A549 (cell line): ENCODE measurements at regions not wholly inside any gene's neighbourhood (a gene's known extent, or its start where the extent isn't known, plus 50 kb on each side); places are given as distances from the start of the nearest gene placed in this dataset.

ENCODE experiments used
- ATAC-seq, 2 experiments: fragments of 200-7000 bp in 1 of 2; fragments of >200 bp in 1 of 2; cut with Nextera tagmentation in 1 of 2; cut with Tn5 transposase in 1 of 2; 3 replicates each; pipeline versions ENCODE4 v1.8.0 to v1.9.1; 2018 to 2020; ENCODE audit warnings: mild to moderate bottlenecking in 1 of 2, moderate library complexity in 1 of 2
- CTCF ChIA-PET: fragments of 300-600 bp; sonication (Branson Sonifier 250); formaldehyde crosslinking; extraction: SDS; loops from one replicate; lab custom pipeline; 2021; ENCODE audit warnings: antibody characterized with exemption, inconsistent platforms; lab: Yijun Ruan, JAX
- POLR2A ChIA-PET: fragments of 350-600 bp; formaldehyde crosslinking; extraction: SDS; loops from one replicate; lab custom pipeline; 2021; ENCODE audit warnings: antibody characterized with exemption, inconsistent platforms; lab: Yijun Ruan, JAX
- DNase-seq, 2 experiments: peaks; one replicate each; pipeline versions ENCODE4 v3.0.0 to v3.0.0-alpha.2; 2011 to 2016; ENCODE audit warnings: low read depth in 1 of 2, low spot score in 1 of 2
- FAIRE-seq: peaks from 2 replicates; lab custom pipeline; 2011; peaks lifted over from hg19 to GRCh38; lab: Jason Lieb, UNC
- H3K27ac ChIP-seq, 2 experiments: fragments of >200 bp; sonication (Bioruptor Twin); formaldehyde crosslinking; 3 replicates each; pipeline ENCODE4 v1.5.1; 2016 to 2017
- H3K4me1 ChIP-seq: fragments of >200 bp; sonication (Bioruptor Twin); formaldehyde crosslinking; 3 replicates; pipeline ENCODE4 v1.6.1; 2016
- H3K4me2 ChIP-seq: fragments of >200 bp; sonication (Bioruptor Twin); formaldehyde crosslinking; 3 replicates; pipeline ENCODE4 v1.6.1; 2016
- H3K4me3 ChIP-seq: fragments of >200 bp; sonication (Bioruptor Twin); formaldehyde crosslinking; 3 replicates; pipeline ENCODE4 v1.5.1; 2016
- H3K9me3 ChIP-seq: fragments of >200 bp; sonication (Bioruptor Twin); formaldehyde crosslinking; 3 replicates; pipeline ENCODE4 v1.6.1; 2016
- BHLHE40 ChIP-seq: IDR thresholded peaks from 2 replicates; pipeline ENCODE4 v1.6.1; 2012; ENCODE audit warnings: low read depth, low read length, inconsistent platforms
- CBX2 ChIP-seq: fragments of 200-600 bp; sonication (generic); IDR thresholded peaks from 2 replicates; pipeline ENCODE4 v1.6.1; 2016; ENCODE audit warnings: low read depth, mild to moderate bottlenecking, borderline replicate concordance
- CHD2 ChIP-seq: fragments of 150-350 bp; IDR thresholded peaks from 2 replicates; pipeline ENCODE4 v1.6.1; 2014; ENCODE audit warnings: low read length; ENCODE audit not compliant: partially characterized antibody
- CHD4 ChIP-seq: fragments of 200-600 bp; sonication (generic); IDR thresholded peaks from 2 replicates; pipeline ENCODE4 v1.6.1; 2016; ENCODE audit warnings: antibody characterized with exemption, mild to moderate bottlenecking, borderline replicate concordance
- EHMT2 ChIP-seq: fragments of 200-600 bp; sonication (generic); IDR thresholded peaks from 2 replicates; pipeline ENCODE4 v1.6.1; 2016; ENCODE audit warnings: antibody characterized with exemption, low read depth, mild to moderate bottlenecking, moderate library complexity
- ESRRA ChIP-seq: fragments of 150-350 bp; IDR thresholded peaks from 2 replicates; pipeline ENCODE4 v1.6.1; 2014; ENCODE audit warnings: mild to moderate bottlenecking, low read length, borderline replicate concordance
- FOSL2 ChIP-seq, 2 experiments: fragments of 450-650 bp in 1 of 2; fragments of >200 bp in 1 of 2; sonication (Bioruptor Twin) in 1 of 2; formaldehyde crosslinking; IDR thresholded peaks; 2 replicates each; pipeline versions ENCODE4 v1.5.0 to v1.6.1; 2016 to 2020; ENCODE audit warnings: mild to moderate bottlenecking in 1 of 2, moderate library complexity in 1 of 2
- FOXS1 ChIP-seq: fragments of 250-450 bp; sonication (Bioruptor Pico); IDR thresholded peaks from 2 replicates; pipeline ENCODE4 v1.5.0; 2020; ENCODE audit warnings: mild to moderate bottlenecking, moderate library complexity
- HDAC2 ChIP-seq: fragments of 200-600 bp; sonication (generic); IDR thresholded peaks from 2 replicates; pipeline ENCODE4 v1.6.1; 2016
- HEYL ChIP-seq: fragments of 250-450 bp; sonication (Bioruptor Pico); IDR thresholded peaks from 2 replicates; pipeline ENCODE4 v1.8.0; 2021; ENCODE audit warnings: mild to moderate bottlenecking, moderate library complexity
- HOXB13 ChIP-seq: fragments of 250-450 bp; sonication (Bioruptor Pico); IDR thresholded peaks from 2 replicates; pipeline ENCODE4 v1.5.0; 2020; ENCODE audit warnings: low read depth, mild to moderate bottlenecking, moderate library complexity
- HOXB5 ChIP-seq: fragments of 250-450 bp; sonication (Bioruptor Pico); IDR thresholded peaks from 2 replicates; pipeline ENCODE4 v1.5.0; 2020; ENCODE audit warnings: mild to moderate bottlenecking, moderate library complexity
- JUN ChIP-seq, 2 experiments: fragments of >200 bp; sonication (Bioruptor Twin); formaldehyde crosslinking; IDR thresholded peaks; 2 replicates in 1 of 2; 3 replicates in 1 of 2; pipeline ENCODE4 v1.6.1; 2016 to 2017
- JUNB ChIP-seq: fragments of >200 bp; sonication (Bioruptor Twin); formaldehyde crosslinking; IDR thresholded peaks from 2 replicates; pipeline ENCODE4 v1.6.1; 2016
- KDM5A ChIP-seq: fragments of 200-600 bp; sonication (generic); IDR thresholded peaks from 2 replicates; pipeline ENCODE4 v1.6.1; 2016; ENCODE audit warnings: antibody characterized with exemption, mild to moderate bottlenecking
- MAFK ChIP-seq: fragments of 450-650 bp; IDR thresholded peaks from 2 replicates; pipeline ENCODE4 v1.6.1; 2014; ENCODE audit not compliant: partially characterized antibody
- MYC ChIP-seq: IDR thresholded peaks from 2 replicates; pipeline ENCODE4 v1.6.1; 2012; ENCODE audit warnings: mild to moderate bottlenecking, inconsistent platforms, low read length, improper control_type of control experiment, borderline replicate concordance
- NFE2L2 ChIP-seq: fragments of 150-350 bp; conservative IDR thresholded peaks from 2 replicates; pipeline ENCODE4 v1.6.1; 2014; ENCODE audit warnings: low read length
- NPAS2 ChIP-seq: fragments of 250-450 bp; sonication (Bioruptor Pico); IDR thresholded peaks from 2 replicates; pipeline ENCODE4 v1.8.0; 2022; ENCODE audit warnings: mild to moderate bottlenecking, moderate library complexity, borderline replicate concordance
- POLR2A ChIP-seq: IDR thresholded peaks from 2 replicates; pipeline ENCODE4 v1.6.1; 2012; ENCODE audit warnings: mild to moderate bottlenecking, low read length
- POLR2AphosphoS2 ChIP-seq: conservative IDR thresholded peaks from 2 replicates; pipeline ENCODE4 v1.6.1; 2012; ENCODE audit warnings: low read length, improper control_type of control experiment, inconsistent platforms
- RAD21 ChIP-seq, 2 experiments: fragments of >200 bp in 1 of 2; sonication (Bioruptor Twin) in 1 of 2; formaldehyde crosslinking in 1 of 2; IDR thresholded peaks in 1 of 2; conservative IDR thresholded peaks in 1 of 2; 2 replicates in 1 of 2; 3 replicates in 1 of 2; pipeline ENCODE4 v1.6.1; 2012 to 2018; ENCODE audit warnings: inconsistent platforms in 1 of 2
- RFX5 ChIP-seq: fragments of 450-650 bp; IDR thresholded peaks from 2 replicates; pipeline ENCODE4 v1.7.1; 2014; ENCODE audit warnings: antibody characterized with exemption, mild to moderate bottlenecking, moderate library complexity
- RNF2 ChIP-seq: fragments of 200-600 bp; sonication (generic); IDR thresholded peaks from 2 replicates; pipeline ENCODE4 v1.6.1; 2016; ENCODE audit warnings: low read depth, mild to moderate bottlenecking, antibody characterized with exemption, moderate library complexity, borderline replicate concordance
- SREBF2 ChIP-seq: fragments of 450-650 bp; IDR thresholded peaks from 2 replicates; pipeline ENCODE4 v1.6.1; 2014; ENCODE audit warnings: mild to moderate bottlenecking, moderate library complexity
- TFCP2L1 ChIP-seq: fragments of 250-450 bp; sonication (Bioruptor Pico); IDR thresholded peaks from 2 replicates; pipeline ENCODE4 v1.5.0; 2021; ENCODE audit warnings: mild to moderate bottlenecking
- ZC3H11A ChIP-seq: fragments of 450-650 bp; IDR thresholded peaks from 2 replicates; pipeline ENCODE4 v1.6.1; 2014; ENCODE audit warnings: antibody characterized with exemption, mild to moderate bottlenecking
- ZNF302 ChIP-seq: fragments of 250-450 bp; sonication (Bioruptor Pico); IDR thresholded peaks from 2 replicates; pipeline ENCODE4 v1.9.0; 2021; ENCODE audit warnings: inconsistent platforms, mild to moderate bottlenecking, moderate library complexity
- WGBS: methylation state at CpG from one replicate; pipeline ENCODE4 v1.1.6; 2017; ENCODE audit errors: missing lambda C conversion rate; 5-methylcytosine and 5-hydroxymethylcytosine counted together
- TF ChIP-seq, protein P1 (sequence below): fragments of 450-650 bp; IDR thresholded peaks from 2 replicates; pipeline ENCODE4 v1.6.1; 2014; ENCODE audit warnings: antibody characterized with exemption
- TF ChIP-seq, protein P2 (sequence below): fragments of >200 bp; sonication (Bioruptor Twin); formaldehyde crosslinking; IDR thresholded peaks from 3 replicates; pipeline ENCODE4 v1.5.1; 2016
- TF ChIP-seq, protein P3 (sequence below): IDR thresholded peaks from 2 replicates; pipeline ENCODE4 v1.6.1; 2012
- TF ChIP-seq, protein P4 (sequence below): fragments of 150-350 bp; IDR thresholded peaks from 2 replicates; pipeline ENCODE4 v1.6.1; 2014; ENCODE audit warnings: low read depth, mild to moderate bottlenecking, low read length

DNA sequence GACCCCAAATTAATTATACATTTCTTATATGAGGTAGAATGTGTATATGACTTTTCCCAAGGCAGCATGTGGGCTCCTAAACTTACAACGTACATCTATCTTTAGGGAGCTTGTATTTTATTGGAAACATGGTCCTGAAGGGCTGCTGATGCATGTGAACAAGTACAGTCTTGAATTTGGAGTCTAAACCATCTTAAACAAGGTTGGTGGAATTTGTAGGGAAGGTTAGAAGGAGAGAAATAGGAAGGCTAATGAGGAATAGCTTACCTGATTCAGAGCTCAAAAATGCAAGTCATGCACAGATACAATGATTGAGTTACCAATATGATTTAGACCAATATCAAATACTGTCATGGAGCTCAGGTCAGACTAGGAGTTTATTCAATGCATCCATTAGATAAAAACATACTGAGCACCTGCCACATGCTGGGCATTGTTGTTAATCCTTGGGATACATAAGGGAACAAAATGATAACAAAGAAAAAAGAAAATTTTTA is 458.6 kb upstream of the ETAA1 start:
- WGBS, result 9% methylated on average over 1 of the region's 1 CpG
- H3K4me1 ChIP-seq, result no peaks in the 10 kb centered on the region
- H3K27ac ChIP-seq, result no peak overlapping the region
- ChIA-PET CTCF (no interaction called here), POLR2A (no interaction called here)
- H3K4me3 ChIP-seq, result no peak overlapping the region
- FAIRE-seq, result no peak
- peak; percentile 93 for TF ChIP-seq NFE2L2
- peak; percentile 43 for TF ChIP-seq MAFK
- no peak for TF ChIP-seq HOXB5 (CRISPR knock-in tag)
- TF ChIP-seq, all 56 proteins: peak for 2
- Histone ChIP-seq H3K9me3 (no peaks in the 10 kb centered on the region), H3K4me2 (no peak overlapping the region)
- DNase-seq (no peak), ATAC-seq (no peak)

DNA sequence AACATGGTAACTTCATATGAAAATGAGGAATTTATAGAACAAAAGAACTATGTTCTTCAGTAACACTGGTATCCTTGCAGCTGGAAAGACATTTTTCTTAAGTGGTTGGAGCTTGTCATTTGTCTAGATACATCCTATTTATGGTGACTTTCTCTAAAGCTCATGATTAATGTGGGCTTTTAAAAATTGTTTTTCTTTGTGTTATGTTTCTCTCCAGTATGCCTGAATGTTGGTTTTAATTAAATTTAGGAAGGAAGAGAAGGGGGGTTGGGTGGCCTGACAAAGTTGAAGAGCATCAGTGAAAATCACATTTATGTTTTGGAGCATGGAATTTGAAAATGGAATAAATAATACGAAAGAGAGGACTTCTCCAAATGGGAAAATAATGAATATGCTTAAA is 457.1 kb upstream of the ETAA1 start:
- no peaks in the 10 kb centered on the region for H3K9me3 ChIP-seq
- ATAC-seq (no peak), FAIRE-seq (no peak), DNase-seq (no peak)
- CTCF ChIA-PET, result no interaction called here
- H3K4me2 ChIP-seq, result no peak overlapping the region
- no peak overlapping the region for H3K27ac ChIP-seq
- H3K4me1 ChIP-seq, result no peaks in the 10 kb centered on the region
- 7% methylated on average over 1 of the region's 1 CpG for WGBS
- no peak for TF ChIP-seq HOXB5 (CRISPR knock-in tag)
- no peak for TF ChIP-seq RNF2
- TF ChIP-seq CHD4, result no peak
- TF ChIP-seq, protein P1, sequence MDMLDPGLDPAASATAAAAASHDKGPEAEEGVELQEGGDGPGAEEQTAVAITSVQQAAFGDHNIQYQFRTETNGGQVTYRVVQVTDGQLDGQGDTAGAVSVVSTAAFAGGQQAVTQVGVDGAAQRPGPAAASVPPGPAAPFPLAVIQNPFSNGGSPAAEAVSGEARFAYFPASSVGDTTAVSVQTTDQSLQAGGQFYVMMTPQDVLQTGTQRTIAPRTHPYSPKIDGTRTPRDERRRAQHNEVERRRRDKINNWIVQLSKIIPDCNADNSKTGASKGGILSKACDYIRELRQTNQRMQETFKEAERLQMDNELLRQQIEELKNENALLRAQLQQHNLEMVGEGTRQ, result no peak
- no peak for TF ChIP-seq FOXS1 (CRISPR knock-in tag)
- no peak for TF ChIP-seq ZNF302 (CRISPR knock-in tag)
- TF ChIP-seq MYC, result no peak
- TF ChIP-seq JUNB, result no peak
- TF ChIP-seq EHMT2, result no peak
- TF ChIP-seq ESRRA, result no peak
- no peak for TF ChIP-seq FOSL2 (IDR thresholded peaks at IDR 0.05)
- TF ChIP-seq FOSL2 (CRISPR knock-in tag; IDR thresholded peaks at IDR 0.05), result no peak
- no peak for TF ChIP-seq RAD21 (conservative IDR thresholded peaks at IDR 0.05 in 1 of 2, IDR thresholded peaks at IDR 0.05 in 1 of 2)
- no peak for TF ChIP-seq JUN (IDR thresholded peaks at IDR 0.05)
- TF ChIP-seq CHD2, result no peak
- H3K4me3 ChIP-seq, result no peak overlapping the region
- POLR2A ChIA-PET, result no interaction called here

DNA sequence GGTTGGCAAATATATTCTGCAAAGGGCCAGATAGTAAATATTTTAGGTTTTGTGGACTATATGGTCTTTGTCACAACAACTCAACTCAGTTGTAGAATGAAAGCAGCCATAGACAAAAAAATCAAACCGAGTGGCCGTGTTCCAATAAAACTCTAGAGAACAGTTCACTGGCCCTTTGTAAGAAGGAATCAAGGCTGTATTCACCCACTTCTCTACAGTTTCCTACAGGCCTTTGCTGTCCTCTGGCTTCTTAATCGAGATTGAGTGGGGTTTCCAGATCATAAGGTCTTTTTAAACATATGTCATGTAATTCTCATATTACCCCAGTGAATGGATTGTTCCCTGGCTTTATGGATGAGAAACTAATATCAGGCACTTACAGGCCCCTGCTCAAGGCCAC is 448.9 kb upstream of the ETAA1 start:
- H3K27ac ChIP-seq, result no peak overlapping the region
- no peak overlapping the region for H3K4me3 ChIP-seq
- ChIA-PET POLR2A (no interaction called here), CTCF (no interaction called here)
- DNase-seq (no peak), FAIRE-seq (no peak), ATAC-seq (no peak)
- H3K4me1 ChIP-seq, result no peaks in the 10 kb centered on the region
- TF ChIP-seq POLR2A, result no peak
- TF ChIP-seq HDAC2, result no peak
- TF ChIP-seq BHLHE40, result no peak
- TF ChIP-seq JUN (IDR thresholded peaks at IDR 0.05), result no peak
- TF ChIP-seq POLR2AphosphoS2, result no peak
- no peak for TF ChIP-seq SREBF2
- no peak for TF ChIP-seq CBX2
- TF ChIP-seq HEYL (CRISPR knock-in tag), result no peak
- WGBS, result 22% methylated on average over 3 of the region's 3 CpGs
- no peak overlapping the region for H3K4me2 ChIP-seq
- H3K9me3 ChIP-seq, result no peaks in the 10 kb centered on the region

DNA sequence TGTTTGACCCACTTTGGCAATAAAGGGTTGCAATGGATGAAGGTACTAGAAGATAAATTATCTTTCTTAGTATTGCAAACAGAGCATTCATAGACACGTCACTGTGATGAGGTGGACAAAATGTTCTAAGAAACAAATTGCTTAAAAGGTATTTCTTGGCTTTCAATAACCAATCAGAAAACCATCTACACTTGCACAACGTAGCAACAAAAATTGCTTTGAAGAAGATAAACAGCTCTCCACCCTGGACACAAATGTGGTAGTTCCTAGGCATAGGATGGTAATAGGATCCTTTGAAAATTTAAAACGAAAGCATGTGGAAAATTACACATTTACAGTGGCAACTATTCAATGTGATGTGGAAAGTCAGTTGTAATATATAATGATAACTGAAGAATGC is 439.9 kb upstream of the ETAA1 start:
- Histone ChIP-seq H3K4me3 (no peak overlapping the region), H3K4me1 (no peaks in the 10 kb centered on the region), H3K9me3 (no peaks in the 10 kb centered on the region), H3K27ac (no peak overlapping the region), H3K4me2 (no peak overlapping the region)
- ATAC-seq (no peak), DNase-seq (no peak), FAIRE-seq (no peak)
- WGBS, result 23% methylated on average over 3 of the region's 3 CpGs
- CTCF ChIA-PET, result no interaction called here
- POLR2A ChIA-PET, result no interaction called here
- TF ChIP-seq ZC3H11A, result no peak
- TF ChIP-seq BHLHE40, result no peak
- no peak for TF ChIP-seq RFX5
- TF ChIP-seq HOXB13, result no peak
- TF ChIP-seq HOXB5 (CRISPR knock-in tag), result no peak
- TF ChIP-seq HDAC2, result no peak
- no peak for TF ChIP-seq TFCP2L1 (CRISPR knock-in tag)
- TF ChIP-seq NPAS2 (CRISPR knock-in tag), result no peak
- TF ChIP-seq, protein P2, sequence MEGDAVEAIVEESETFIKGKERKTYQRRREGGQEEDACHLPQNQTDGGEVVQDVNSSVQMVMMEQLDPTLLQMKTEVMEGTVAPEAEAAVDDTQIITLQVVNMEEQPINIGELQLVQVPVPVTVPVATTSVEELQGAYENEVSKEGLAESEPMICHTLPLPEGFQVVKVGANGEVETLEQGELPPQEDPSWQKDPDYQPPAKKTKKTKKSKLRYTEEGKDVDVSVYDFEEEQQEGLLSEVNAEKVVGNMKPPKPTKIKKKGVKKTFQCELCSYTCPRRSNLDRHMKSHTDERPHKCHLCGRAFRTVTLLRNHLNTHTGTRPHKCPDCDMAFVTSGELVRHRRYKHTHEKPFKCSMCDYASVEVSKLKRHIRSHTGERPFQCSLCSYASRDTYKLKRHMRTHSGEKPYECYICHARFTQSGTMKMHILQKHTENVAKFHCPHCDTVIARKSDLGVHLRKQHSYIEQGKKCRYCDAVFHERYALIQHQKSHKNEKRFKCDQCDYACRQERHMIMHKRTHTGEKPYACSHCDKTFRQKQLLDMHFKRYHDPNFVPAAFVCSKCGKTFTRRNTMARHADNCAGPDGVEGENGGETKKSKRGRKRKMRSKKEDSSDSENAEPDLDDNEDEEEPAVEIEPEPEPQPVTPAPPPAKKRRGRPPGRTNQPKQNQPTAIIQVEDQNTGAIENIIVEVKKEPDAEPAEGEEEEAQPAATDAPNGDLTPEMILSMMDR, result no peak
- TF ChIP-seq MYC, result no peak
- TF ChIP-seq, protein P3, sequence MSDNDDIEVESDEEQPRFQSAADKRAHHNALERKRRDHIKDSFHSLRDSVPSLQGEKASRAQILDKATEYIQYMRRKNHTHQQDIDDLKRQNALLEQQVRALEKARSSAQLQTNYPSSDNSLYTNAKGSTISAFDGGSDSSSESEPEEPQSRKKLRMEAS, result no peak
- TF ChIP-seq KDM5A, result no peak
- TF ChIP-seq, protein P4, sequence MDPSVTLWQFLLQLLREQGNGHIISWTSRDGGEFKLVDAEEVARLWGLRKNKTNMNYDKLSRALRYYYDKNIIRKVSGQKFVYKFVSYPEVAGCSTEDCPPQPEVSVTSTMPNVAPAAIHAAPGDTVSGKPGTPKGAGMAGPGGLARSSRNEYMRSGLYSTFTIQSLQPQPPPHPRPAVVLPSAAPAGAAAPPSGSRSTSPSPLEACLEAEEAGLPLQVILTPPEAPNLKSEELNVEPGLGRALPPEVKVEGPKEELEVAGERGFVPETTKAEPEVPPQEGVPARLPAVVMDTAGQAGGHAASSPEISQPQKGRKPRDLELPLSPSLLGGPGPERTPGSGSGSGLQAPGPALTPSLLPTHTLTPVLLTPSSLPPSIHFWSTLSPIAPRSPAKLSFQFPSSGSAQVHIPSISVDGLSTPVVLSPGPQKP, result no peak
